Loucy (cell line): ENCODE measurements at regions not wholly inside any gene's neighbourhood (a gene's known extent, or its start where the extent isn't known, plus 50 kb on each side); places are given as distances from the start of the nearest gene placed in this dataset.

ENCODE experiments used
- H2AFZ ChIP-seq: fragments of 200-600 bp; sonication (generic); 2 replicates; pipeline ENCODE4 v1.6.0; 2016; ENCODE audit warnings: antibody characterized with exemption, mild to moderate bottlenecking, low read length, moderate library complexity
- H3F3A ChIP-seq: fragments of 200-600 bp; 2 replicates; pipeline ENCODE4 v1.6.0; 2016; ENCODE audit warnings: antibody characterized with exemption, low read depth, mild to moderate bottlenecking
- H3K27me3 ChIP-seq: fragments of 200-600 bp; sonication (generic); 2 replicates; pipeline ENCODE4 v1.6.1; 2014; ENCODE audit warnings: low read length, mild to moderate bottlenecking; ENCODE audit not compliant: insufficient read depth, poor library complexity, severe bottlenecking
- H3K36me3 ChIP-seq: fragments of 200-600 bp; sonication (generic); 2 replicates; pipeline ENCODE4 v1.6.1; 2016; ENCODE audit warnings: low read length; ENCODE audit not compliant: insufficient read depth
- H3K4me1 ChIP-seq: fragments of 200-600 bp; sonication (generic); 2 replicates; pipeline ENCODE4 v1.5.1; 2014; ENCODE audit warnings: low read length, mild to moderate bottlenecking; ENCODE audit not compliant: insufficient read depth, poor library complexity, severe bottlenecking
- H3K4me2 ChIP-seq: fragments of 200-600 bp; sonication (generic); 2 replicates; pipeline ENCODE4 v1.6.0; 2014; ENCODE audit warnings: antibody characterized with exemption, low read length, low read depth, mild to moderate bottlenecking; ENCODE audit not compliant: poor library complexity, severe bottlenecking
- H3K4me3 ChIP-seq: fragments of 200-600 bp; sonication (generic); 2 replicates; pipeline ENCODE4 v1.5.1; 2014; ENCODE audit warnings: low read length, mild to moderate bottlenecking, mixed read lengths; ENCODE audit not compliant: poor library complexity, severe bottlenecking
- H3K79me2 ChIP-seq: fragments of 200-600 bp; sonication (generic); 2 replicates; pipeline ENCODE4 v1.6.1; 2014; ENCODE audit warnings: low read length; ENCODE audit not compliant: insufficient read depth
- H3K9ac ChIP-seq: fragments of 200-600 bp; sonication (generic); 2 replicates; pipeline ENCODE4 v1.6.0; 2014; ENCODE audit warnings: mild to moderate bottlenecking, low read depth, low read length, moderate library complexity; ENCODE audit not compliant: poor library complexity, severe bottlenecking
- H3K9me2 ChIP-seq: fragments of 200-600 bp; sonication (generic); replicated peaks from 2 replicates; pipeline ENCODE4 v1.6.1; 2016; ENCODE audit warnings: low read depth, low read length, mixed read lengths
- H3K9me3 ChIP-seq: fragments of 200-600 bp; sonication (generic); 2 replicates; pipeline ENCODE4 v1.6.1; 2014; ENCODE audit warnings: mild to moderate bottlenecking, antibody characterized with exemption, low read length, low read depth; ENCODE audit not compliant: insufficient read depth
- H4K20me1 ChIP-seq: fragments of 200-600 bp; sonication (generic); 2 replicates; pipeline ENCODE4 v1.6.0; 2014; ENCODE audit warnings: antibody characterized with exemption, low read length, mild to moderate bottlenecking; ENCODE audit not compliant: insufficient read depth, poor library complexity, severe bottlenecking
- CTCF ChIP-seq: fragments of 200-600 bp; sonication (generic); conservative IDR thresholded peaks from 2 replicates; pipeline ENCODE4 v1.5.1; 2014; ENCODE audit warnings: mild to moderate bottlenecking, antibody characterized with exemption, low read length
- EZH2phosphoT487 ChIP-seq: fragments of 200-600 bp; IDR thresholded peaks from 2 replicates; pipeline ENCODE4 v1.6.1; 2018; ENCODE audit warnings: antibody characterized with exemption, mild to moderate bottlenecking, moderate library complexity, borderline replicate concordance

GRCh38 chr2:226414335-226414734 is 385.3 kb downstream of the IRS1 start:
- no peaks in the 10 kb centered on the region for H3F3A ChIP-seq

GRCh38 chr2:226413498-226414130 is 386.0 kb downstream of the IRS1 start:
- Histone ChIP-seq H2AFZ (no peak overlapping the region), H3K4me1 (no peaks in the 10 kb centered on the region), H3K9ac (no peak overlapping the region), H3K9me2 (no peaks in the 10 kb centered on the region), H3K36me3 (no peaks in the 10 kb centered on the region), H3K4me2 (no peak overlapping the region), H3F3A (no peaks in the 10 kb centered on the region), H3K4me3 (no peak overlapping the region), H3K79me2 (no peaks in the 10 kb centered on the region), H3K9me3 (no peaks in the 10 kb centered on the region), H3K27me3 (no peaks in the 10 kb centered on the region), H4K20me1 (no peaks in the 10 kb centered on the region)
- no peak for TF ChIP-seq CTCF
- TF ChIP-seq EZH2phosphoT487, result no peak

More at GRCh38 chr2:226414335-226414734, 385.3 kb downstream of the IRS1 start:
- Histone ChIP-seq H3K4me3 (no peak overlapping the region), H2AFZ (no peak overlapping the region), H3K4me1 (no peaks in the 10 kb centered on the region), H3K9ac (no peak overlapping the region), H3K4me2 (no peak overlapping the region), H3K36me3 (no peaks in the 10 kb centered on the region), H3K9me2 (no peaks in the 10 kb centered on the region), H3K27me3 (no peaks in the 10 kb centered on the region), H3K9me3 (no peaks in the 10 kb centered on the region), H4K20me1 (no peaks in the 10 kb centered on the region), H3K79me2 (no peaks in the 10 kb centered on the region)
- TF ChIP-seq EZH2phosphoT487 (no peak), CTCF (no peak)

GRCh38 chr2:226411727-226412360 is 387.8 kb downstream of the IRS1 start:
- no peak overlapping the region for H3K9ac ChIP-seq
- H3K36me3 ChIP-seq, result no peaks in the 10 kb centered on the region
- no peaks in the 10 kb centered on the region for H3F3A ChIP-seq
- no peak overlapping the region for H2AFZ ChIP-seq
- no peaks in the 10 kb centered on the region for H3K79me2 ChIP-seq
- H3K9me2 ChIP-seq, result no peaks in the 10 kb centered on the region
- no peaks in the 10 kb centered on the region for H3K9me3 ChIP-seq
- H3K4me3 ChIP-seq, result no peak overlapping the region
- no peak overlapping the region for H3K4me2 ChIP-seq
- H3K4me1 ChIP-seq, result no peaks in the 10 kb centered on the region
- H4K20me1 ChIP-seq, result no peaks in the 10 kb centered on the region
- TF ChIP-seq CTCF, result no peak
- TF ChIP-seq EZH2phosphoT487, result no peak
- H3K27me3 ChIP-seq, result no peaks in the 10 kb centered on the region
